ENCODE measurements at regions not wholly inside any gene's neighbourhood (a gene's known extent, or its start where the extent isn't known, plus 50 kb on each side); places are given as distances from the start of the nearest gene placed in this dataset.

DNA sequence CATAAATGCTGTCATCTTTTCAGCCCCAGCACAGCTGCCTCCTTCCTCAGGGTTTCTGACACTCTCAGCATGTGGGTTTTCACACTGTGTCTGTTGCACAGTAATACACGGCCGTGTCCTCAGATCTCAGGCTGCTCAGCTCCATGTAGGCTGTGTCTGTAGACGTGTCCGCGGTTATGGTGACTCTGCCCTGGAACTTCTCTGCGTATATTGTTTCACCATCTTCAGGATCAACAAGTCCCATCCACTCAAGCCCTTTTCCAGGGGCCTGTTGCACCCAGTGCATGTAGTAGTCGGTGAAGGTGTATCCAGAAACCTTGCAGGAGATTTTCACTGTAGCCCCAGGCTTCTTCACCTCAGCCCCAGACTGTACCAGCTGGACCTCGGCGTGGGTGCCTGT lies 1210.6 kb downstream of the TMEM121 start:
- TF ChIP-seq POLR2A (IDR thresholded peaks at IDR 0.05; ENCODE audit: low read depth, low read length) (no peak), POLR2AphosphoS5 (IDR thresholded peaks at IDR 0.05; ENCODE audit: insufficient read depth, low read depth, low read length) (no peak)
- TF ChIP-seq, protein P1, sequence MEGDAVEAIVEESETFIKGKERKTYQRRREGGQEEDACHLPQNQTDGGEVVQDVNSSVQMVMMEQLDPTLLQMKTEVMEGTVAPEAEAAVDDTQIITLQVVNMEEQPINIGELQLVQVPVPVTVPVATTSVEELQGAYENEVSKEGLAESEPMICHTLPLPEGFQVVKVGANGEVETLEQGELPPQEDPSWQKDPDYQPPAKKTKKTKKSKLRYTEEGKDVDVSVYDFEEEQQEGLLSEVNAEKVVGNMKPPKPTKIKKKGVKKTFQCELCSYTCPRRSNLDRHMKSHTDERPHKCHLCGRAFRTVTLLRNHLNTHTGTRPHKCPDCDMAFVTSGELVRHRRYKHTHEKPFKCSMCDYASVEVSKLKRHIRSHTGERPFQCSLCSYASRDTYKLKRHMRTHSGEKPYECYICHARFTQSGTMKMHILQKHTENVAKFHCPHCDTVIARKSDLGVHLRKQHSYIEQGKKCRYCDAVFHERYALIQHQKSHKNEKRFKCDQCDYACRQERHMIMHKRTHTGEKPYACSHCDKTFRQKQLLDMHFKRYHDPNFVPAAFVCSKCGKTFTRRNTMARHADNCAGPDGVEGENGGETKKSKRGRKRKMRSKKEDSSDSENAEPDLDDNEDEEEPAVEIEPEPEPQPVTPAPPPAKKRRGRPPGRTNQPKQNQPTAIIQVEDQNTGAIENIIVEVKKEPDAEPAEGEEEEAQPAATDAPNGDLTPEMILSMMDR (IDR thresholded peaks at IDR 0.05; ENCODE audit: extremely low read depth in 1 of 2, insufficient read depth in 1 of 2, low read depth in 1 of 2, low read length in 2 of 2): no peak

Measured in endothelial cell of umbilical vein (primary cell).